HFFc6 (cell line): ENCODE measurements at regions not wholly inside any gene's neighbourhood (a gene's known extent, or its start where the extent isn't known, plus 50 kb on each side); places are given as distances from the start of the nearest gene placed in this dataset.

Source experiments
- DNase-seq: peaks from one replicate; pipeline ENCODE4 v3.0.0-alpha.2; 2018
- H3K27ac Mint-ChIP-seq: 2 replicates; pipeline ENCODE4 v1.8.0; 2020; ENCODE audit warnings: mild to moderate bottlenecking, mixed read lengths
- H3K27me3 Mint-ChIP-seq: 2 replicates; pipeline ENCODE4 v1.8.0; 2021; ENCODE audit warnings: mild to moderate bottlenecking, moderate library complexity, mixed read lengths; ENCODE audit not compliant: insufficient read depth
- H3K36me3 Mint-ChIP-seq: 2 replicates; pipeline ENCODE4 v1.8.0; 2021; ENCODE audit warnings: low read depth, mixed read lengths
- H3K4me1 Mint-ChIP-seq: 2 replicates; pipeline ENCODE4 v1.8.0; 2020; ENCODE audit warnings: low read depth, mixed read lengths
- H3K4me3 Mint-ChIP-seq: 2 replicates; pipeline ENCODE4 v1.8.0; 2020; ENCODE audit warnings: mild to moderate bottlenecking, moderate library complexity, mixed read lengths
- H3K9me3 Mint-ChIP-seq: 2 replicates; pipeline ENCODE4 v1.8.0; 2020; ENCODE audit warnings: mild to moderate bottlenecking, mixed read lengths
- CTCF ChIP-seq: fragments of 200-600 bp; sonication (generic); IDR thresholded peaks from 2 replicates; pipeline ENCODE4 v1.5.0; 2021; ENCODE audit warnings: antibody characterized with exemption, mild to moderate bottlenecking

DNA sequence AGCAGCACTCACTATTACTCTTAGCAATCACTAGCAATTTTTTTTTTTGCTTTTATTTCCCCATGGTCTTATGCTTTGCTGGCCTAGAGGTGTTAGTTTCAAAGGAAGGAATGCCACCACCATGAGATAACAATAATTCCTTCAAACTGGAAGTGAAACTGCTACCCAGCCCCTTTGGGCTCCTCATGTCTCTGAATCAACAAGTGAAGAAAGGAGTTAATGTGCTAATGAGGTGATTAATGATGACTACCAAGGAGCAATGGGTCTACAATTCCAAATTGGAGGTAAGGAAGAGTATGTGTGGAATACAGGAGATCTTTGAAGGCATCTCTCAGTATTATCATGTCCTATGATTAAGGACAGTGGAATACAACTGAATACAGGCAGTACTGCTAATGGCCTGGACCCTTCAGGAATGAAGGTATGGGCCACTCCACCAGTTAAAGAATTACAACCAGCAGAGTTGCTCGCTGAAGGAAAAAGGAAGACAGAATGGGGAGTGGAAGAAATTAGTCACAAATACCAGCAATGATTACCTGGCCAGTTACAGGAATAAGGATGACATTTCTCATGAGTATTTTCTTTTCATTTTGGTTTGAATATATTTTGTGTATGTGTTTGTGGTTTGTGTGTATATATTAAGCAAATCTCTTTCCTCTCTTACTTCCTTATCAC lies 652.9 kb downstream of the ADGRL2 start:
- no peak for TF ChIP-seq CTCF
- no peak overlapping the region for H3K27ac Mint-ChIP-seq
- no peaks in the 10 kb centered on the region for H3K36me3 Mint-ChIP-seq
- no peak for DNase-seq
- peaks cover 32% of the 10 kb centered on the region for H3K9me3 Mint-ChIP-seq
- H3K4me3 Mint-ChIP-seq = no peak overlapping the region
- no peaks in the 10 kb centered on the region for H3K27me3 Mint-ChIP-seq
- no peaks in the 10 kb centered on the region for H3K4me1 Mint-ChIP-seq

DNA sequence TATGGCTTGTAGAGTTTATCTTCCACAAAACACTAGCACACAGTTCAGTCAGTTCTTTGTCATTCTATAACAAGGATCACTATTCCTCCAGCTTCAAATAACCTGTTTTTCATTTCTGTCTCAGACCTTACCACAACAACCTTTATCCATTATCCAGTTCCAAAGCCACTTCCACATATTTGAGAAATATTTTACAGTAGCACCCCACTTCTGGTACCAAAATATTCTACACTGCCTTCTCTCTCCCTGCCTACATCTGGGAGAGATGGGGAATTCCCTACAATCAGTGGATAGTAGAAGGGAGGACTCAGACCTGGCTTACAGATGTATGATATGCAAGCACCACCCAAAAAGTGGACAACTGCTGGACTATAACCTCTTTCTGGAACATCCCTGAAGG lies 651.4 kb downstream of the ADGRL2 start:
- no peaks in the 10 kb centered on the region for H3K36me3 Mint-ChIP-seq
- no peak overlapping the region for H3K27ac Mint-ChIP-seq
- no peak overlapping the region for H3K4me3 Mint-ChIP-seq
- DNase-seq = no peak
- no peaks in the 10 kb centered on the region for H3K4me1 Mint-ChIP-seq
- no peaks in the 10 kb centered on the region for H3K27me3 Mint-ChIP-seq
- no peak for TF ChIP-seq CTCF
- H3K9me3 Mint-ChIP-seq = peaks cover 37% of the 10 kb centered on the region

DNA sequence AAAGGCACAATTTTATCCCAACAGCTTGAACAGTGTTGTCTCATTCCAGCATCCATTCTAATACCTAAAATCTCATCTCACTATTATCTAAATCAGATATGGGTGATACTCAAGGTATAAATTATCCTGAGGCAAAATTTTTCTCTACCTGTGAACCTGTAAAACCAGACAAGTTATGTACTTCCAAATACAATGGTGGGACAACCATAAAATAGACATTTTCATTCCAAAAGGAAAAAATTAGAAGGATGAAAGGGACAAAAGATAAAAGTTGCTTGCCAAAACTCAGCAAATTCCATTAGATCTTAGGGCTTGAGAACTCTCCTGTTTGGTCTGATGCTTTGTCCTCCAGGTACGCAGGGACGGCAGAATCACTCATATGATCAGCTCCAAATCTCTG lies 650.5 kb downstream of the ADGRL2 start:
- H3K27ac Mint-ChIP-seq = no peak overlapping the region
- DNase-seq = no peak
- H3K4me3 Mint-ChIP-seq = no peak overlapping the region
- H3K36me3 Mint-ChIP-seq = no peaks in the 10 kb centered on the region
- H3K27me3 Mint-ChIP-seq = no peaks in the 10 kb centered on the region
- no peaks in the 10 kb centered on the region for H3K4me1 Mint-ChIP-seq
- TF ChIP-seq CTCF = no peak
- peaks cover 40% of the 10 kb centered on the region for H3K9me3 Mint-ChIP-seq

GRCh38 chr1:82449506-82450057 lies 648.8 kb downstream of the ADGRL2 start:
- H3K9me3 Mint-ChIP-seq = peaks cover 49% of the 10 kb centered on the region
- H3K36me3 Mint-ChIP-seq = no peaks in the 10 kb centered on the region
- no peaks in the 10 kb centered on the region for H3K4me1 Mint-ChIP-seq
- DNase-seq = no peak
- no peak for TF ChIP-seq CTCF
- H3K27ac Mint-ChIP-seq = no peak overlapping the region
- no peaks in the 10 kb centered on the region for H3K27me3 Mint-ChIP-seq
- H3K4me3 Mint-ChIP-seq = no peak overlapping the region

GRCh38 chr1:82446955-82447354 lies 646.2 kb downstream of the ADGRL2 start:
- peaks cover 42% of the 10 kb centered on the region for H3K9me3 Mint-ChIP-seq
- H3K27ac Mint-ChIP-seq = no peak overlapping the region

More at GRCh38 chr1:82446955-82447354, 646.2 kb downstream of the ADGRL2 start:
- no peak for DNase-seq
- TF ChIP-seq CTCF = no peak
- H3K27me3 Mint-ChIP-seq = no peaks in the 10 kb centered on the region
- H3K36me3 Mint-ChIP-seq = no peaks in the 10 kb centered on the region
- H3K4me3 Mint-ChIP-seq = no peak overlapping the region
- no peaks in the 10 kb centered on the region for H3K4me1 Mint-ChIP-seq
